Ishikawa (cell line): ENCODE measurements at regions not wholly inside any gene's neighbourhood (a gene's known extent, or its start where the extent isn't known, plus 50 kb on each side); places are given as distances from the start of the nearest gene placed in this dataset.

ENCODE experiments used
- EP300 ChIP-seq: IDR thresholded peaks from 2 replicates; pipeline ENCODE4 v1.6.1; 2012; ENCODE audit warnings: borderline replicate concordance
- RAD21 ChIP-seq: IDR thresholded peaks from 2 replicates; pipeline ENCODE4 v1.6.1; 2012; ENCODE audit warnings: low read depth
- REST ChIP-seq: IDR thresholded peaks from 2 replicates; pipeline ENCODE4 v1.6.1; 2012; ENCODE audit warnings: low read depth, mild to moderate bottlenecking
- TEAD4 ChIP-seq: IDR thresholded peaks from 2 replicates; pipeline ENCODE4 v1.6.1; 2012

- TF ChIP-seq EP300 = no peak
- no peak for TF ChIP-seq REST
- no peak for TF ChIP-seq RAD21
- no peak for TF ChIP-seq TEAD4
Measured at GRCh38 chr7:110592557-110592956, 498.4 kb upstream of the LRRN3 start.
